A549 (cell line): ENCODE measurements at regions not wholly inside any gene's neighbourhood (a gene's known extent, or its start where the extent isn't known, plus 50 kb on each side); places are given as distances from the start of the nearest gene placed in this dataset.
A peak's percentile ranks its signal among the peaks of the same experiment; 100 is the strongest.
"Not testable (repeated sequence)": the region's sequence is repeated elsewhere in the genome, so short reads cannot be mapped to it uniquely, and the experiment has no call there.

ENCODE experiments used
- ATAC-seq, 2 experiments: fragments of 200-7000 bp in 1 of 2; fragments of >200 bp in 1 of 2; cut with Nextera tagmentation in 1 of 2; cut with Tn5 transposase in 1 of 2; 3 replicates each; pipeline versions ENCODE4 v1.8.0 to v1.9.1; 2018 to 2020; ENCODE audit warnings: mild to moderate bottlenecking in 1 of 2, moderate library complexity in 1 of 2
- CTCF ChIA-PET: fragments of 300-600 bp; sonication (Branson Sonifier 250); formaldehyde crosslinking; extraction: SDS; loops from one replicate; lab custom pipeline; 2021; ENCODE audit warnings: antibody characterized with exemption, inconsistent platforms; lab: Yijun Ruan, JAX
- POLR2A ChIA-PET: fragments of 350-600 bp; formaldehyde crosslinking; extraction: SDS; loops from one replicate; lab custom pipeline; 2021; ENCODE audit warnings: antibody characterized with exemption, inconsistent platforms; lab: Yijun Ruan, JAX
- DNase-seq, 2 experiments: peaks; one replicate each; pipeline versions ENCODE4 v3.0.0 to v3.0.0-alpha.2; 2011 to 2016; ENCODE audit warnings: low read depth in 1 of 2, low spot score in 1 of 2
- FAIRE-seq: peaks from 2 replicates; lab custom pipeline; 2011; peaks lifted over from hg19 to GRCh38; lab: Jason Lieb, UNC
- H3K27ac ChIP-seq, 2 experiments: fragments of >200 bp; sonication (Bioruptor Twin); formaldehyde crosslinking; 3 replicates each; pipeline ENCODE4 v1.5.1; 2016 to 2017
- H3K4me1 ChIP-seq: fragments of >200 bp; sonication (Bioruptor Twin); formaldehyde crosslinking; 3 replicates; pipeline ENCODE4 v1.6.1; 2016
- H3K4me2 ChIP-seq: fragments of >200 bp; sonication (Bioruptor Twin); formaldehyde crosslinking; 3 replicates; pipeline ENCODE4 v1.6.1; 2016
- H3K4me3 ChIP-seq: fragments of >200 bp; sonication (Bioruptor Twin); formaldehyde crosslinking; 3 replicates; pipeline ENCODE4 v1.5.1; 2016
- H3K9me3 ChIP-seq: fragments of >200 bp; sonication (Bioruptor Twin); formaldehyde crosslinking; 3 replicates; pipeline ENCODE4 v1.6.1; 2016
- BCL3 ChIP-seq: fragments of >200 bp; sonication (Bioruptor Twin); formaldehyde crosslinking; IDR thresholded peaks from 3 replicates; pipeline ENCODE4 v1.6.1; 2016
- CBX2 ChIP-seq: fragments of 200-600 bp; sonication (generic); IDR thresholded peaks from 2 replicates; pipeline ENCODE4 v1.6.1; 2016; ENCODE audit warnings: low read depth, mild to moderate bottlenecking, borderline replicate concordance
- CEBPB ChIP-seq, 2 experiments: fragments of >200 bp in 1 of 2; sonication (Bioruptor Twin) in 1 of 2; formaldehyde crosslinking in 1 of 2; IDR thresholded peaks; 2 replicates each; pipeline ENCODE4 v1.6.1; 2012 to 2016
- CHD4 ChIP-seq: fragments of 200-600 bp; sonication (generic); IDR thresholded peaks from 2 replicates; pipeline ENCODE4 v1.6.1; 2016; ENCODE audit warnings: antibody characterized with exemption, mild to moderate bottlenecking, borderline replicate concordance
- HDAC2 ChIP-seq: fragments of 200-600 bp; sonication (generic); IDR thresholded peaks from 2 replicates; pipeline ENCODE4 v1.6.1; 2016
- HOXB5 ChIP-seq: fragments of 250-450 bp; sonication (Bioruptor Pico); IDR thresholded peaks from 2 replicates; pipeline ENCODE4 v1.5.0; 2020; ENCODE audit warnings: mild to moderate bottlenecking, moderate library complexity
- KDM1A ChIP-seq: fragments of 200-600 bp; sonication (generic); IDR thresholded peaks from 2 replicates; pipeline ENCODE4 v1.6.1; 2016; ENCODE audit warnings: low read depth, mild to moderate bottlenecking
- MAFK ChIP-seq: fragments of 450-650 bp; IDR thresholded peaks from 2 replicates; pipeline ENCODE4 v1.6.1; 2014; ENCODE audit not compliant: partially characterized antibody
- MAX ChIP-seq: IDR thresholded peaks from 2 replicates; pipeline ENCODE4 v1.6.1; 2012
- MAZ ChIP-seq: fragments of 150-350 bp; IDR thresholded peaks from 2 replicates; pipeline ENCODE4 v1.6.1; 2014; ENCODE audit warnings: antibody characterized with exemption, low read depth, low read length, borderline replicate concordance
- NPAS2 ChIP-seq: fragments of 250-450 bp; sonication (Bioruptor Pico); IDR thresholded peaks from 2 replicates; pipeline ENCODE4 v1.8.0; 2022; ENCODE audit warnings: mild to moderate bottlenecking, moderate library complexity, borderline replicate concordance
- PHF8 ChIP-seq: fragments of 200-600 bp; sonication (generic); IDR thresholded peaks from 2 replicates; pipeline ENCODE4 v1.6.1; 2016; ENCODE audit warnings: low read depth, mild to moderate bottlenecking, antibody characterized with exemption, moderate library complexity, borderline replicate concordance
- POLR2A ChIP-seq: IDR thresholded peaks from 2 replicates; pipeline ENCODE4 v1.6.1; 2012; ENCODE audit warnings: mild to moderate bottlenecking, low read length
- POLR2AphosphoS2 ChIP-seq: conservative IDR thresholded peaks from 2 replicates; pipeline ENCODE4 v1.6.1; 2012; ENCODE audit warnings: low read length, improper control_type of control experiment, inconsistent platforms
- REST ChIP-seq: fragments of 200-600 bp; sonication (generic); IDR thresholded peaks from 2 replicates; pipeline ENCODE4 v1.6.1; 2016; ENCODE audit warnings: antibody characterized with exemption, mild to moderate bottlenecking, moderate library complexity
- RNF2 ChIP-seq: fragments of 200-600 bp; sonication (generic); IDR thresholded peaks from 2 replicates; pipeline ENCODE4 v1.6.1; 2016; ENCODE audit warnings: low read depth, mild to moderate bottlenecking, antibody characterized with exemption, moderate library complexity, borderline replicate concordance
- ZFP36 ChIP-seq: fragments of 450-650 bp; IDR thresholded peaks from 2 replicates; pipeline ENCODE4 v1.6.1; 2014; ENCODE audit warnings: borderline replicate concordance; ENCODE audit not compliant: partially characterized antibody
- WGBS: methylation state at CpG from one replicate; pipeline ENCODE4 v1.1.6; 2017; ENCODE audit errors: missing lambda C conversion rate; 5-methylcytosine and 5-hydroxymethylcytosine counted together

- FAIRE-seq = no peak
- TF ChIP-seq MAFK (no peak), ZFP36 (no peak), PHF8 (no peak), CHD4 (no peak), NPAS2 (CRISPR knock-in tag) (no peak), MAX (no peak), HDAC2 (no peak)
- POLR2A ChIA-PET = no interaction called here
Observed at GRCh38 chr9:102178811-102179210, 440.4 kb upstream of the GRIN3A start.

GRCh38 chr9:102174202-102174601 lies 435.8 kb upstream of the GRIN3A start:
- H3K4me1 ChIP-seq, ATAC-seq, CTCF ChIA-PET, POLR2A ChIA-PET, DNase-seq, H3K9me3 ChIP-seq, H3K4me3 ChIP-seq, H3K4me2 ChIP-seq, H3K27ac ChIP-seq, FAIRE-seq: not testable (repeated sequence)
- 0% methylated on average over 7 of the region's 8 CpGs for WGBS

More at GRCh38 chr9:102178811-102179210, 440.4 kb upstream of the GRIN3A start:
- Histone ChIP-seq H3K27ac (no peak overlapping the region), H3K4me3 (no peak overlapping the region), H3K4me1 (no peaks in the 10 kb centered on the region), H3K9me3 (no peaks in the 10 kb centered on the region), H3K4me2 (no peak overlapping the region)
- 4% methylated on average over 3 of the region's 3 CpGs for WGBS
- no peak for ATAC-seq
- no peak for DNase-seq
- CTCF ChIA-PET = no interaction called here

- ChIA-PET CTCF (no interaction called here), POLR2A (no interaction called here)
- Histone ChIP-seq H3K4me3 (no peak overlapping the region), H3K27ac (no peak overlapping the region), H3K9me3 (no peaks in the 10 kb centered on the region), H3K4me1 (no peaks in the 10 kb centered on the region), H3K4me2 (no peak overlapping the region)
- FAIRE-seq (no peak), ATAC-seq (no peak), DNase-seq (no peak)
- TF ChIP-seq MAZ (no peak), MAFK (peak; percentile 19)
Observed at GRCh38 chr9:102164247-102164646, 425.8 kb upstream of the GRIN3A start.

- H3K4me3 ChIP-seq, POLR2A ChIA-PET, H3K27ac ChIP-seq, FAIRE-seq, CTCF ChIA-PET, DNase-seq, ATAC-seq, H3K9me3 ChIP-seq, H3K4me1 ChIP-seq, H3K4me2 ChIP-seq: not testable (repeated sequence)
- WGBS = 44% methylated on average over 8 of the region's 12 CpGs
Observed at GRCh38 chr9:102153081-102153480, 414.6 kb upstream of the GRIN3A start.

GRCh38 chr9:102135768-102136167 lies 397.3 kb upstream of the GRIN3A start:
- TF ChIP-seq CBX2 (no peak), REST (no peak), BCL3 (no peak), HOXB5 (CRISPR knock-in tag) (no peak), POLR2AphosphoS2 (no peak), KDM1A (no peak), CEBPB (IDR thresholded peaks at IDR 0.05) (no peak), RNF2 (no peak), POLR2A (no peak)

More at GRCh38 chr9:102135768-102136167, 397.3 kb upstream of the GRIN3A start:
- 0% methylated on average over 1 of the region's 1 CpG for WGBS
- H3K4me1 ChIP-seq = no peaks in the 10 kb centered on the region
- no peak overlapping the region for H3K4me3 ChIP-seq
- H3K9me3 ChIP-seq = no peaks in the 10 kb centered on the region
- ChIA-PET POLR2A (no interaction called here), CTCF (no interaction called here)
- FAIRE-seq = no peak
- no peak for DNase-seq
- no peak overlapping the region for H3K4me2 ChIP-seq
- ATAC-seq = no peak
- H3K27ac ChIP-seq = no peak overlapping the region
